IMR-90 (cell line): ENCODE measurements at regions not wholly inside any gene's neighbourhood (a gene's known extent, or its start where the extent isn't known, plus 50 kb on each side); places are given as distances from the start of the nearest gene placed in this dataset.
A peak's percentile ranks its signal among the peaks of the same experiment; 100 is the strongest.

ENCODE experiments used
- ATAC-seq: fragments of 200-7000 bp; cut with Tn5 transposase; 2 replicates; pipeline ENCODE4 v1.9.1; 2020; ENCODE audit warnings: low read depth, mild to moderate bottlenecking, moderate library complexity
- BruUV-seq: library from RNA; stranded (reverse); fragments of 400-500 nt; replicated peaks from 2 replicates; lab custom pipeline; 2021; lab: Mats Ljungman, UMichigan
- CTCF ChIA-PET: fragments of 300-600 bp; formaldehyde crosslinking; extraction: SDS; loops from one replicate; lab custom pipeline; 2021; ENCODE audit warnings: antibody characterized with exemption; lab: Yijun Ruan, JAX
- POLR2A ChIA-PET: fragments of 300-600 bp; sonication (Branson Sonifier 250); formaldehyde crosslinking; loops from one replicate; lab custom pipeline; 2022; ENCODE audit warnings: antibody characterized with exemption; ENCODE audit not compliant: unreplicated experiment; lab: Charles Lee
- DNase-seq: peaks from one replicate; pipeline ENCODE4 v3.0.0; 2013
- H2AFZ ChIP-seq: replicated peaks from 2 replicates; pipeline ENCODE3; 2013; ENCODE audit warnings: low read length, mild to moderate bottlenecking; ENCODE audit not compliant: poor library complexity
- H2AK5ac ChIP-seq: 2 replicates; pipeline ENCODE4 v1.6.1; 2013; ENCODE audit warnings: low read depth, low read length, inconsistent platforms
- H2AK9ac ChIP-seq: replicated peaks from 2 replicates; pipeline ENCODE3; 2013; ENCODE audit warnings: mild to moderate bottlenecking, low read depth, low read length, moderate library complexity; ENCODE audit not compliant: poor library complexity
- H2BK120ac ChIP-seq: 2 replicates; pipeline ENCODE4 v1.6.1; 2013; ENCODE audit warnings: low read depth, low read length, inconsistent platforms
- H2BK15ac ChIP-seq: 3 replicates; pipeline ENCODE4 v1.6.1; 2013; ENCODE audit warnings: low read depth, low read length, inconsistent platforms
- H2BK20ac ChIP-seq: 2 replicates; pipeline ENCODE4 v1.6.1; 2013; ENCODE audit warnings: low read depth, mild to moderate bottlenecking, inconsistent platforms, low read length, moderate library complexity
- H2BK5ac ChIP-seq: 2 replicates; pipeline ENCODE4 v1.6.1; 2013; ENCODE audit warnings: mild to moderate bottlenecking, low read depth, low read length, inconsistent platforms; ENCODE audit not compliant: poor library complexity, severe bottlenecking
- H3K14ac ChIP-seq: replicated peaks from 2 replicates; pipeline ENCODE4 v1.6.1; 2013; ENCODE audit warnings: low read depth, low read length, inconsistent platforms
- H3K18ac ChIP-seq: 2 replicates; pipeline ENCODE4 v1.6.1; 2013; ENCODE audit warnings: low read depth, low read length, control low read depth
- H3K23ac ChIP-seq: 2 replicates; pipeline ENCODE4 v1.6.1; 2013; ENCODE audit warnings: low read depth, low read length, inconsistent platforms
- H3K27ac ChIP-seq: 2 replicates; pipeline ENCODE4 v1.5.1; 2013; ENCODE audit warnings: mild to moderate bottlenecking, control low read depth, low read length; ENCODE audit not compliant: insufficient read depth
- H3K27me3 ChIP-seq: 2 replicates; pipeline ENCODE4 v1.6.1; 2013; ENCODE audit warnings: low read length; ENCODE audit not compliant: control insufficient read depth, insufficient read depth
- H3K36me3 ChIP-seq: 2 replicates; pipeline ENCODE4 v1.6.1; 2013; ENCODE audit warnings: low read length, mixed read lengths; ENCODE audit not compliant: control insufficient read depth, insufficient read depth
- H3K4ac ChIP-seq: 2 replicates; pipeline ENCODE4 v1.6.1; 2013; ENCODE audit warnings: low read depth, low read length, inconsistent platforms
- H3K4me1 ChIP-seq: 2 replicates; pipeline ENCODE4 v1.6.1; 2013; ENCODE audit warnings: low read length, mixed read lengths; ENCODE audit not compliant: control insufficient read depth, insufficient read depth
- H3K4me2 ChIP-seq: 2 replicates; pipeline ENCODE4 v1.6.1; 2013; ENCODE audit warnings: low read depth, mild to moderate bottlenecking, control low read depth, low read length, moderate library complexity
- H3K4me3 ChIP-seq: 2 replicates; pipeline ENCODE4 v1.5.1; 2013; ENCODE audit warnings: low read depth, mild to moderate bottlenecking, control low read depth, low read length, moderate library complexity; ENCODE audit not compliant: insufficient read depth
- H3K56ac ChIP-seq: 2 replicates; pipeline ENCODE4 v1.6.1; 2013; ENCODE audit warnings: low read length, inconsistent platforms; ENCODE audit not compliant: insufficient read depth; ENCODE audit errors: extremely low read depth
- H3K79me1 ChIP-seq, 2 experiments: 2 replicates each; pipeline ENCODE4 v1.6.1; 2013; ENCODE audit warnings: low read length in 2 of 2, inconsistent platforms in 1 of 2, low read depth in 1 of 2
- H3K9ac ChIP-seq: 2 replicates; pipeline ENCODE4 v1.6.1; 2013; ENCODE audit warnings: low read depth, low read length, control low read depth
- H3K9me1 ChIP-seq: 2 replicates; pipeline ENCODE4 v1.6.1; 2013; ENCODE audit warnings: low read length, inconsistent platforms; ENCODE audit not compliant: insufficient read depth
- H3K9me3 ChIP-seq: 2 replicates; pipeline ENCODE4 v1.6.1; 2013; ENCODE audit warnings: low read length; ENCODE audit not compliant: control insufficient read depth, insufficient read depth
- H4K20me1 ChIP-seq: 2 replicates; pipeline ENCODE4 v1.6.1; 2013; ENCODE audit warnings: low read length, inconsistent platforms; ENCODE audit not compliant: insufficient read depth
- H4K5ac ChIP-seq: 2 replicates; pipeline ENCODE4 v1.6.1; 2013; ENCODE audit warnings: mild to moderate bottlenecking, low read depth, low read length, control low read depth
- H4K8ac ChIP-seq, 2 experiments: 2 replicates each; pipeline ENCODE4 v1.6.1; 2013; ENCODE audit warnings: low read depth in 2 of 2, low read length in 2 of 2, control low read depth in 1 of 2, inconsistent platforms in 1 of 2
- H4K91ac ChIP-seq: 2 replicates; pipeline ENCODE4 v1.6.1; 2013; ENCODE audit warnings: low read depth, low read length, inconsistent platforms; ENCODE audit not compliant: insufficient read depth
- CTCF ChIP-seq: conservative IDR thresholded peaks from 2 replicates; pipeline ENCODE4 v1.5.1; 2012; ENCODE audit warnings: mild to moderate bottlenecking, low read depth, low read length, improper control_type of control experiment
- MXI1 ChIP-seq: IDR thresholded peaks from 2 replicates; pipeline ENCODE4 v1.6.1; 2012; ENCODE audit warnings: low read depth, mild to moderate bottlenecking, low read length, moderate library complexity, borderline replicate concordance
- WGBS, 2 experiments: methylation state at CpG; one replicate each; pipeline versions ENCODE4 v1.1.5 to v1.1.7; 2013; ENCODE audit warnings: missing lambda C conversion rate in 2 of 2; ENCODE audit not compliant: insufficient read length in 1 of 2; ENCODE audit errors: extremely low coverage in 2 of 2; 5-methylcytosine and 5-hydroxymethylcytosine counted together
- dilution Hi-C: fragments of 300-500 bp; cut with HindIII; formaldehyde crosslinking; loops from one replicate; pipeline ENCODE4 v1.14.3; 2018; ENCODE audit warnings: low sequenced_read_pairs; ENCODE audit not compliant: unreplicated experiment
- in situ Hi-C: fragments of 300-500 bp; cut with MboI; formaldehyde crosslinking; loops from 3 replicates; pipeline ENCODE4 v1.14.3; 2019; ENCODE audit warnings: low sequenced_read_pairs, inconsistent platforms, mixed read lengths
- intact Hi-C: fragments of 100-400 bp; cut with micrococcal nuclease; formaldehyde crosslinking; loops from 2 replicates; pipeline ENCODE4 v1.10.0; 2022

GRCh38 chr2:128486640-128487375 is 168.1 kb upstream of the HS6ST1 start:
- Histone ChIP-seq H3K27ac (no peak overlapping the region), H3K79me1 (no peaks in the 10 kb centered on the region), H4K91ac (no peak overlapping the region), H2AFZ (peak overlapping the region; percentile 15), H3K9me1 (no peaks in the 10 kb centered on the region), H3K56ac (no peak overlapping the region), H2BK15ac (no peak overlapping the region), H3K4me3 (no peak overlapping the region), H3K9ac (no peak overlapping the region), H2BK5ac (no peak overlapping the region), H3K23ac (no peak overlapping the region), H4K8ac (no peak overlapping the region), H3K36me3 (no peaks in the 10 kb centered on the region), H3K18ac (no peak overlapping the region), H3K9me3 (no peaks in the 10 kb centered on the region), H3K4me2 (no peak overlapping the region), H4K5ac (no peak overlapping the region), H2AK9ac (no peak overlapping the region), H3K27me3 (peaks cover 15% of the 10 kb centered on the region), H3K14ac (no peak overlapping the region), H2BK120ac (no peak overlapping the region), H4K20me1 (no peaks in the 10 kb centered on the region), H3K4ac (no peak overlapping the region), H2BK20ac (no peak overlapping the region), H2AK5ac (no peak overlapping the region), H3K4me1 (no peaks in the 10 kb centered on the region)
- ATAC-seq (no peak), DNase-seq (no peak)
- in situ Hi-C loops: no loop called here
- no TSS peak for BruUV-seq
- intact Hi-C loops: no loop called here
- WGBS, 2 experiments: no CpG with 5 or more reads among the region's 15 CpGs
- ChIA-PET POLR2A (no interaction called here), CTCF (interaction anchor here (1.0 kb wide), 1 partner anchor 57 kb away, joined by 3 read pairs; no protein-coding TSS in a partner anchor)
- dilution Hi-C loops: no loop called here
- TF ChIP-seq CTCF: no peak
- TF ChIP-seq MXI1: no peak
